ENCODE measurements at regions not wholly inside any gene's neighbourhood (a gene's known extent, or its start where the extent isn't known, plus 50 kb on each side); places are given as distances from the start of the nearest gene placed in this dataset.

GRCh38 chr4:180587379-180587778 lies 1655.8 kb upstream of the TENM3 start:
- no peak for TF ChIP-seq CTCF (IDR thresholded peaks at IDR 0.05 in 8 of 11, conservative IDR thresholded peaks at IDR 0.05 in 3 of 11)
- no peak for TF ChIP-seq POLR2AphosphoS5 (IDR thresholded peaks at IDR 0.05)
- no peak for TF ChIP-seq POLR2A (IDR thresholded peaks at IDR 0.05)
